ENCODE measurements at regions not wholly inside any gene's neighbourhood (a gene's known extent, or its start where the extent isn't known, plus 50 kb on each side); places are given as distances from the start of the nearest gene placed in this dataset.

DNA sequence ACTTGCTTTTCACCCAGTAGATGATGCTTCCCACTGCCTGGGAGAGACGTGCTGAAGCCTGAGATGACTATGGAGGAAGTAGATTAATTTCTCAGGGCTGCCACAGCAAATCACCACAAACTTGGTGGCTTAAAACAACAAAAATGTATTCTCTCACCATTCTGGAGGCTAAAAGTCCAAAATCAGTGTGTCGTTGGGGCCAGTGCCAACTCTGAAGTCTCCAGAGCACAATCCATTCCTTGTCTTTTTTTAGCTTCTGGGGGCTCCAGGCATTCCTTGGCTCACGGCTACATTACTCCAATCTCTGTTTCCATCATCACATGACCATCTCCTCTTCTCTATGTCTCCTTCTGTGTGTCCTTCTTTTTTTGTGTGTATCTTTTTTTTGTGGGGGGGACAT, 105.8 kb upstream of the C1QTNF7 start:
- TF ChIP-seq, protein P1, sequence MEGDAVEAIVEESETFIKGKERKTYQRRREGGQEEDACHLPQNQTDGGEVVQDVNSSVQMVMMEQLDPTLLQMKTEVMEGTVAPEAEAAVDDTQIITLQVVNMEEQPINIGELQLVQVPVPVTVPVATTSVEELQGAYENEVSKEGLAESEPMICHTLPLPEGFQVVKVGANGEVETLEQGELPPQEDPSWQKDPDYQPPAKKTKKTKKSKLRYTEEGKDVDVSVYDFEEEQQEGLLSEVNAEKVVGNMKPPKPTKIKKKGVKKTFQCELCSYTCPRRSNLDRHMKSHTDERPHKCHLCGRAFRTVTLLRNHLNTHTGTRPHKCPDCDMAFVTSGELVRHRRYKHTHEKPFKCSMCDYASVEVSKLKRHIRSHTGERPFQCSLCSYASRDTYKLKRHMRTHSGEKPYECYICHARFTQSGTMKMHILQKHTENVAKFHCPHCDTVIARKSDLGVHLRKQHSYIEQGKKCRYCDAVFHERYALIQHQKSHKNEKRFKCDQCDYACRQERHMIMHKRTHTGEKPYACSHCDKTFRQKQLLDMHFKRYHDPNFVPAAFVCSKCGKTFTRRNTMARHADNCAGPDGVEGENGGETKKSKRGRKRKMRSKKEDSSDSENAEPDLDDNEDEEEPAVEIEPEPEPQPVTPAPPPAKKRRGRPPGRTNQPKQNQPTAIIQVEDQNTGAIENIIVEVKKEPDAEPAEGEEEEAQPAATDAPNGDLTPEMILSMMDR (conservative IDR thresholded peaks at IDR 0.05; ENCODE audit: low read length), result no peak
- DNase-seq (ENCODE audit: low read depth), result no peak
- H3K4me3 ChIP-seq (ENCODE audit: low read length), result no peak overlapping the region

DNA sequence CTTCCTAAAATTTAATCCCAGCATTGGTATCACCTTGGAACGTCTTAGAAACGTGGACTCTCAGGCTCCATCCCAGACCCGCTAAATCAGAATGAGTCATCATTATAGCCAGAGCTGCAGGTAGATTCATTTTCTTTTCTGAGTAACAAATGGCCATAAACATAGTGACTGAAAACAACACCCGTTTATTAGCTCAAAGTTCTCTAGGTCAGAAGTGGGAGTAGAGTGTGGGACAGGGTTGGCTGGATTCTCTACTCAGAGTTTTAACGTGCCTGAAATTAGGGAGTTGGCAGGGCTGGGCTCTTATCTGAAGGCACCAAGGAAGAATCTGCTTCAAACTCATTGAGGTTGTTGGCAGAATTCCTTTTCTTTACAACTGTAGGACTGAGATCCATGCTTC, 101.8 kb upstream of the C1QTNF7 start:
- H3K4me3 ChIP-seq (ENCODE audit: low read length), result no peak overlapping the region
- DNase-seq (ENCODE audit: low read depth), result no peak
- TF ChIP-seq, protein P1 (conservative IDR thresholded peaks at IDR 0.05; ENCODE audit: low read length), result no peak

DNA sequence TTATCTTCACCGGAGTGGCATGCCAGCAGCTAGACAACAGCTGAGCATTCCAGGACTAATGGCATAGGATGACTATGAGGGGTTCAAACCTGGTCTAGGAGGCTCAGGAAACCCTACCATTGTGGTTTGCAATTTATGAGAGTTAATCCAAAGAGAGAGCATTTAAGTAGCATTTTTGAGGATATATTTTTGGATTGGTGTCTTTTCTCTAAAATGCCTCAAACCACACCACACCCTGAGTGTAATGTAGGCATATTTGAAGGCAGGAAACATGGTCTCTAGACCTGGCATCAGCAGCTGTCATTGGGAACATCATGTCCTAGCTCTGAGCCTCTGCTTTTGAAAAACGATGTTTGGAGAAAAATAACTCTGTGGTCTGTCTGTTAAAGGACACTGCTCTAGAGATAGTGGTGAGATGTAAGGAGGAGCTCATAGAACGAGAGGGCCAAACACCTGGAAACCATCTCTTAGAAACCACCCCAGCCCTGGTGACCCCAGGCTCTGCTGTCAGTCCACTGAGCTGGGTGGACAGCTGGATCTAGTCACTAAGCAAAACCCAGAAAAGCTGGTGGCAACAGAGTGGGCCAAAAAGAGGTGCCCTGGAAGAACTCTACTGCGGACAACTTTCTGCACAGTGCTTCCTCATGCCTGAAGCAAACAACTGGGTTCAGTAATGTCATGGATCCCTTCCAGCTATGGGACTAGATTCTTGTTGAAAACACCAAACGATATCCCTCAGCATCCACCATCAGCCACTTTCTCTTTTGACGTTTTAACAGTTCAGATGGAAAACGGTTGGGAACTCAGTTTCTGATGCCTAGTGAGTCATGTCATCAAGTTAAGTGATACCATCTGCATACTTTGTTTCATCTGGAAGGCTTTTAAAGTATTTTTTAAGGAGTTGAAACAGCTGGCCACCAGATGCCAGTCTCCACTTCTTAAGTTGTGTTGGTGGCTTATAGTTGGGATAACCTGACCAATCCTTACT, 100.2 kb upstream of the C1QTNF7 start:
- H3K4me3 ChIP-seq (ENCODE audit: low read length), result no peak overlapping the region
- peak; percentile 94 for DNase-seq (ENCODE audit: low read depth)
- TF ChIP-seq, protein P1 (conservative IDR thresholded peaks at IDR 0.05; ENCODE audit: low read length), result no peak; the same call in 1 of the 2 replicates

DNA sequence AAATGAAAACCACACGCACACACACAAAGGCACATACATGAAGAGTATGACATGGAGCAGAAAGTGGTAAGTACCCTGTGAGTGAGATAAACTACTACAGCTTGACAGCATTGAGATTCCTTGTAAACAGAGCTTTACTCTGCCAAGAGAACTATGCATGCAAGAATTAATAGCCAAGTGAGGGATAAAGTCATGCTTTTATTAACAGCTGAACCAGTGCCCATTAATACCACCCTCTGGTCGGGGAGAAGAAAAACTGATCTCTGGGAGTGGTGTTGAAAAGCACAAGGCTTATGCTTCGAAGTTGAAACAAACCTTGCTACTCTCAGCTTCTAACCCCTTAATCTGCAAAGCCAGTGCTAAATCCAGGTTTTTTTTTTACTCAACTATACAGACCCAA, 95.9 kb upstream of the C1QTNF7 start:
- TF ChIP-seq, protein P1 (conservative IDR thresholded peaks at IDR 0.05; ENCODE audit: low read length), result no peak
- DNase-seq (ENCODE audit: low read depth), result no peak

DNA sequence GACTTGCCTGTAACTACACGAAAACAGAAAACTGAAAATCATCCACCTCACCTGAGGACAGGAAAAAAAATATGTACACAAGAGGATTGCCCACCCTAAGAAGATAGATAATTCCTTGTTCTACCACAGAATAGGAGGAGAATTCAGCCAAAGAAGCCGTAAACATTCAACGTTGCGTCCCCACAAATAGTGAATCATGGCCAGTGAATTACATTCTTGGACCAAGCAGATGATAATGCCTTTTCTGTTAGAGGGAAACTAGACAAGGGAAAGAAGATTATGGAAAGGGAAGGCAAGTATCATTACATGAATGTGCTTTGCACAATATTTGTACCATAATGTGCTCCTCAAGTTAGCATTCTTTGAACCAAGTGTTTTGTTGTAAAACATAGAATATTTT, 95.5 kb upstream of the C1QTNF7 start:
- no peak overlapping the region for H3K4me3 ChIP-seq (ENCODE audit: low read length)
- DNase-seq (ENCODE audit: low read depth), result peak; percentile 24
- TF ChIP-seq, protein P1 (conservative IDR thresholded peaks at IDR 0.05; ENCODE audit: low read length), result no peak

More for the DNA sequence above, 95.9 kb upstream of the C1QTNF7 start:
- no peak overlapping the region for H3K4me3 ChIP-seq (ENCODE audit: low read length)

DNA sequence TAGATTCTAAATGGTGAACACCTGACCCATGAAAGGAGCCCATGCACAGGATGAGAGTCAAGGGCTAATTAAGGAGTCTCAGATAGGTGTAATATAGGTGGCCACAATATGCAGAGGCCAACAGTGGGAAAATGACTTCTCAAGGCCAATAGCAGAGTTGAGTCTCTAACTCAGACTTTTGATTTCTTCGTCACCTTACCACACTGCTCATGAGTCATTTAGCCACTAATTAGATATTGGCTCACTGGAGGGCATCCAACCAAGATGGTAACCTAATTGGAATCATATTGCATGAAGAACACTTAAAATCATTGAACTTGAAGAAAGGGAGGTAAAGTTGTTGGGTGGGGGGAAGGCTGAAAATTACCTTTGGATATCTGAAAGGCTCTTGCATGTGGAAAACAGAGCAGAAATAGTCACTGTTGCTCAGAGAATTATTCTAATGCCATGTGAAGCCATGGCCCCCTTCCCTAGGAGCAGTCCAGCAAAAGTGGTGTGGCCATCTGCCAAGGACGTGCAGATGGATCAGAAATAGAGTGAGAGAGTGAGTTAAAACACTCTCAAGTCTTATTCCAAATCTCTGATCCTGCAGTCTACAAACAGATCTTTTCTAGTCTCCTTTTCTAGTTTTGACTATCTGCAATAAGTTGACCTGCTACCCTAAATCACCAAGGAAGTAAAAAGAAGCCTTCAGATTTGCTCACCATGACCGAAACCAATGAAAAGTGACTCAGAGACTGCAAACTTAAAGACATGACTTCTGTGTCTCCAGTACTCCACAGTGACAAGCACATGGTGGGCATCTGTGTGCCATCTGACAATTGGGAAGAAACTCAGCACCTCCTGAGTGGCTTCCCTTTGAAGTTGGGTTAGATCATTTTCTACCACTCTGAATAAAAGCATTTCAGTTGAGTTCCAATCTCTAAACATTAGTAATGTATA, 93.9 kb upstream of the C1QTNF7 start:
- TF ChIP-seq, protein P1 (conservative IDR thresholded peaks at IDR 0.05; ENCODE audit: low read length), result no peak
- DNase-seq (ENCODE audit: low read depth), result peak; percentile 87
- no peak overlapping the region for H3K4me3 ChIP-seq (ENCODE audit: low read length)
